ENCODE measurements at regions not wholly inside any gene's neighbourhood (a gene's known extent, or its start where the extent isn't known, plus 50 kb on each side); places are given as distances from the start of the nearest gene placed in this dataset.

DNA sequence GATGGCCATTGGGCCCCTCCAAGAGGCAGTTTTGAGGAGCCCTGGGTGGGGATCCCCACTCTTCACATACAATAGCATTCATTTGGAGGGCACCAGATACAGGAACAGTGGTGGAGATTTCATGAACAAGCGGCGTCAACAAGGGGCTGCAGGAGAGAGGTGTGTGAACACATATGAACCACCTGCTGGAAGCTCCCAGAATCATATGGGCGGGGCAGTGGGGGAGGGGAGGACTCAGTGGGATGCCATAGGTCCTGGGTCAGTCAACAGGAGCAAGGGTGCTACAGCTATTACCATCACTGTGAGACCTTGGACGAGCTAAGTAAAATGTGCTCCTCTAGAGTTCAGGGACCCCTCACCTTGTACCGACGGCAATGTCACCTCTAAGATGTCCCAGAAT is 100.4 kb upstream of the IRF2BP2 start:
- no peak for TF ChIP-seq POLR2A (IDR thresholded peaks at IDR 0.05)
- TF ChIP-seq, protein P1, sequence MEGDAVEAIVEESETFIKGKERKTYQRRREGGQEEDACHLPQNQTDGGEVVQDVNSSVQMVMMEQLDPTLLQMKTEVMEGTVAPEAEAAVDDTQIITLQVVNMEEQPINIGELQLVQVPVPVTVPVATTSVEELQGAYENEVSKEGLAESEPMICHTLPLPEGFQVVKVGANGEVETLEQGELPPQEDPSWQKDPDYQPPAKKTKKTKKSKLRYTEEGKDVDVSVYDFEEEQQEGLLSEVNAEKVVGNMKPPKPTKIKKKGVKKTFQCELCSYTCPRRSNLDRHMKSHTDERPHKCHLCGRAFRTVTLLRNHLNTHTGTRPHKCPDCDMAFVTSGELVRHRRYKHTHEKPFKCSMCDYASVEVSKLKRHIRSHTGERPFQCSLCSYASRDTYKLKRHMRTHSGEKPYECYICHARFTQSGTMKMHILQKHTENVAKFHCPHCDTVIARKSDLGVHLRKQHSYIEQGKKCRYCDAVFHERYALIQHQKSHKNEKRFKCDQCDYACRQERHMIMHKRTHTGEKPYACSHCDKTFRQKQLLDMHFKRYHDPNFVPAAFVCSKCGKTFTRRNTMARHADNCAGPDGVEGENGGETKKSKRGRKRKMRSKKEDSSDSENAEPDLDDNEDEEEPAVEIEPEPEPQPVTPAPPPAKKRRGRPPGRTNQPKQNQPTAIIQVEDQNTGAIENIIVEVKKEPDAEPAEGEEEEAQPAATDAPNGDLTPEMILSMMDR (IDR thresholded peaks at IDR 0.05) = no peak
